DMS153 (cell line): ENCODE measurements at regions not wholly inside any gene's neighbourhood (a gene's known extent, or its start where the extent isn't known, plus 50 kb on each side); places are given as distances from the start of the nearest gene placed in this dataset.

Experiments
- DNase-seq: peaks from one replicate; lab custom pipeline; 2025; lab: John Stamatoyannopoulos, UW

DNA sequence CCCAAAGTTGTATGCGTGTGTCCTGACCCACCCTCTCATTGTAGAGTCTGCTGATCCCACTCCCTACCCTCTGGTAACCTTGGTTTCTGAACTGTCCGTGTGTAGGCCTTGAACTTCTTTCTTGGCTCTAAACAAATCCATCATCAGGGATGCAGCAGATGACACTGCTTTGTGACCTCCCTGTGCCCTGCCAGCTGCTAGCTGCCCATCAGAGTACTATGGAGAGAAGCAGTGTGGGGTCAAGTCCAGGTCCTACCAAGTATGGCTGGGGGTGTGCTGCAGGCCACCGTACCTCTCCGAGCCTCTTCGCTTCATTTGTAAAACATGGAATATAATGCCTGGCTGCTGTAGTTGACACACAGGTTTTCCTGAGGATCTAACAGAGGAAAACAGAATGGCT, 183.5 kb upstream of the RBPJ start:
- DNase-seq, result no peak

GRCh38 chr4:26139310-26139924, 181.4 kb upstream of the RBPJ start:
- no peak for DNase-seq

DNA sequence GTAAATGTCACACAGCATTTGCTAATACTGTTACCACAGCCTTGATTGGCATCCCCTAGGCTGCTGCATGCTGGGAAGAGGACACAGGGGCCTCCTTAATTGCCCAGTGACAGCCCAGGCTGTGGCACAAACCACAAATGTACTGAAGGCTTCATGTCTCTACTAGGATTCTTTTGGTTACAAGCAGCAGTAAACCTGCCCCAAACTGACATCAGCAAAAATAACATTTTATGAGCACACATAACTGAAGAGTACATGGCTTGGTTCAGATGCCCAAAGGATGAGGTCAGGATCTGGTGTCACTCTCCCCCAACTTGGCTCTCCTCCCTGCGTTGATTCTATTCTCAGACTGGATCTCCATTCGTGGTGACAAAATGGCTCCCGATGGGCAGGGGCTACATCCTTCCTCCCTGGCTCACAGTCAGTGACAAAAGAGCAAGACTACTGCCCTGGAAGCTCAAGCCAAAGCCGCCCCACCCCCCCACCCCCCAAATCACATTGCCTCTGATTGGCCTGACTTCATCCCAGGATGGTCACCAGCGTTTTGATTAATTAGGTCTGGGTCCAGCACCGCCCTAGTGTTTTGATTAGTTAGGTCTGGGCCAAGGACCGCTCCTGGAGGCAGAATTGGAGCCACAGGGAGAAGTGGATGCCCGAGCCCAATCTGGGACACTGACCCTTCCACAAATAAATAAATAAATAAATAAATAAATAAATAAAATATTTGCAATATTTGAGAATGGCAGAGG, 180.5 kb upstream of the RBPJ start:
- DNase-seq, result no peak

GRCh38 chr4:26141051-26141721, 179.6 kb upstream of the RBPJ start:
- DNase-seq, result no peak

GRCh38 chr4:26141911-26142638, 178.7 kb upstream of the RBPJ start:
- no peak for DNase-seq

- no peak for DNase-seq
Measured at GRCh38 chr4:26144526-26145155, 176.2 kb upstream of the RBPJ start.

GRCh38 chr4:26145212-26145611, 175.6 kb upstream of the RBPJ start:
- DNase-seq, result peak; percentile 37

- no peak for DNase-seq
Measured at GRCh38 chr4:26148927-26149326, 171.9 kb upstream of the RBPJ start.

- DNase-seq, result no peak
Measured at GRCh38 chr4:26150948-26151347, 169.9 kb upstream of the RBPJ start.

GRCh38 chr4:26151615-26152014, 169.2 kb upstream of the RBPJ start:
- DNase-seq, result no peak

DNA sequence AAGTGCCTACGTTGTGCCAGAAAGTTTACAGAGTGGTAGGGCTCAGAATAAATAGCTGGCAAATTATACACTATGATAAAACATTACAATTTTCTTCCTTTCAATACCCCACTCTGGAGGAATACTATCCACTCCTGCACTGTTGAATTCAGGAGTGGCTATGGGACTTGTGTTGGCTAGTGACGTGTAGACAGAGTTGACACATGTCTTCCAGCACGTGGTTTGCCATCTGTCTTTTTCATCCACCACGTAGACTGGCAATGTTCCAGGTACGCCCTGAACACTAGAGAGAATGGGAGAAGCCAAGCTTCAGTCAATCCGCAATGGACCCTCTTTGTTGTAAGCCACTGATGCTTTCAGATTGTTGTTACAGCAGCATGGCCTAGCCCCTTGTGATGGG, 168.8 kb upstream of the RBPJ start:
- no peak for DNase-seq

- no peak for DNase-seq
Measured at GRCh38 chr4:26157541-26157940, 163.3 kb upstream of the RBPJ start.

DNA sequence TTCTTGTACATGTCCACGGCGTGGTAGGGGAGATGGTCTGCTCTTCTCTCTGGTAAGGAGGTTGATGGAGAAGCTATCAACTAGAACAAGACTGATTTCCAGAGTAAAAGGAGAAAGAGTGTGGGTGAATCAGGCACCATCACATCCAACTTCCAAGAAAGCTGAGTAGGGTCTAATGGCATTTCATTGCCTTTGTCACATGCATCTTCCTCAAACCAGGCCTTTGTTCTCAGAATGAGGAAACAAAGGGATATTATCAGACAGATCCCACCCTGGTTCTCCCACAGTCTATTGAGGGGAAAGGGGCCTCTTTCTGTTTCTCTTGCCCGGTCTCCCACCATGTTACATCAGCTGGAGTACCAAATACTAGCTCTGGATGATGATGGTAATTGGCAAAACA, 160.2 kb upstream of the RBPJ start:
- DNase-seq, result no peak

DNA sequence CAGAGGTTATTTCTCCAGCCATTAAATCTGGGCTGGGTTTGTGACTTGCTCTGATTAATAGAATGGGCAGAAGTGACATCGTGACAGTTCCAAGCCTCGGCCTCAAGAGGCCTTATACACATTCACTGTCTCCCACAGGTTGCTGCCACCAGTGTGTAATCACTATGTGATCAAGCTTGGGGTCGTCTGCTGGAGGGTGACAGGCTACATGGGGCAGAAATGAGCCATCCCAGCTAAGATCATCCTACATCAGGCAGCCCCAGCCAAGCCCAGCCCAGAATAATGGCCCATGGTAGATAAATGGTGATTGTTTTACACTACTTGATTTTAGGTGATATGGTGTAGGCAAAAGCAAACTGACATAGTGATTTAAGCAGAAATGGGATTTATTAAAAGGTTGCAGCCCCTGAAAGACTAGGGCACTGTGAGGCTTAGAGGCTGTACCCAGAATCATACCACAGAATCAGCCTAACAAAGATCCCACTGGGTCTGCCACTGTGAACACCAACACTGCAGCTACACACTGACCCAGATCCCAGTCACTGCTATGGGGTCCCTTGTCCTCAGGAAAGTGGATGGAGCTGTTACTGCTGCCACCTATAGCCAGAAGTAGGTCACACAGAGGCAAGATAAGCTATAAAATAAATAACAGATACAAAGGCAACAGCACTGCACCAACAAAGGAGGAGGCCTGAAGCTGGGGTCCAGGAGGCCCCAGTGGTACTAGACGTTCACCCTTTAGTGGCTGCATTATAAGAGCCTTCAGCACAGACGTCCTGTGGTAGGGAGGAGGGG, 159.6 kb upstream of the RBPJ start:
- DNase-seq, result no peak

- DNase-seq, result no peak
Measured at GRCh38 chr4:26162101-26162500, 158.7 kb upstream of the RBPJ start.

- no peak for DNase-seq
Measured at GRCh38 chr4:26163425-26164362, 157.1 kb upstream of the RBPJ start.

DNA sequence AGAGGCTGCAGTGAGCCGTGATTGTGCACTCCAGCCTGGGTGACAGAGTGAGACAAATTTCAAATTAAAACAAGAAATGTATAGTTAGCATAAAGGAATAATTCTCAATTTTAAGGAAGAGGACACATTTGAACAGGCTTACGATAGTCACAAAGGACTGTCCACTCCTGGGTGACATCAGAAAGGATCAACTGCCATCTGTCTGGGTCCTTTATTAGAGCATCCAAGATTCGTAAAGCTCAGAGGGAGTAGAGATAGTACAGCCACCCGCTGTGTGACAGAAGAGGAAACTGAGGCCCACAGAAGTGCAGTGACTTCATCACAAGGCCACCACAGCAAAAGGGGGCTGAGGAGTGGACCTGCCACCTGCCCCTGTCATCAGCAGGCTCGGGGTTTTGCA, 149.3 kb upstream of the RBPJ start:
- DNase-seq, result no peak

GRCh38 chr4:26171941-26172340, 148.9 kb upstream of the RBPJ start:
- DNase-seq, result no peak

DNA sequence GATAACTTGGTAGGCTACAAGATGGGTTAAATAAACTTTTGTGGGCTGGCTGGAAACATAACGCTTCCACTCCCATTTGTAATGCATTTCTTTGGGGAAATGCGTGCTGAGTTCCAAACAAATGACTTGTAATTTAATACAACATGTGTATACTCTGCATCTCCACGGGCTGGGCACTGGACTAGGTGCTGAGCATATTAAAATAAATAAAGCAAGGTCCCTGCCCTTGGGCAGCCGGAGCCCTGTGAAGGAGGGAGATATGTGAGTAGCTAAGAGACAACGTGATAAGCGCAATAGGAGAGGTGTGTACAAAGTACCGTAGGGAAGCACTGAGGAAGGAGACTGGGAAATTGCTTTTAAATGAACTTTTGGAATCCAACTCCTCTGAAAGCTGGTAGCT, 147.2 kb upstream of the RBPJ start:
- no peak for DNase-seq

DNA sequence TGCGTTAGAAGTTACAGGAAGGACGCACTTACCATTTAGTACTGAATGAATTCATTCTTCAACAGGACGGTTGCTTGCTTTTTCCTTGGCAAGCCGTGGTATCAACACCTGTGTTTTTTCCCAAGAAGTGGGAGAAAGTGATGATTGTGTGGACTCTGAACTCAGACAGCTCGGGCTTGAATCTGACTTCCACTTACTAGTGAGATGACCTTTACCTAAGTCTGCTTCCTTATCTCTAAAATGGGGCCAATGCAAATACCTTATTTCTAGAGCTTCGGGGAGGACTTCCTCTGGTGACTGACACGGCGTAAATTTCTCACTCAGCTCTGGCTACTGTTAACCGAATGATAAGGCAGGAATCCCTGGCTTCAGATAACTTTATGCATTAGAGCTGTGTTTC, 146.8 kb upstream of the RBPJ start:
- no peak for DNase-seq
